PC-3 (cell line): ENCODE measurements at regions not wholly inside any gene's neighbourhood (a gene's known extent, or its start where the extent isn't known, plus 50 kb on each side); places are given as distances from the start of the nearest gene placed in this dataset.
"Not testable (repeated sequence)": the region's sequence is repeated elsewhere in the genome, so short reads cannot be mapped to it uniquely, and the experiment has no call there.

ENCODE experiments used
- CTCF ChIP-seq: fragments of 300-600 bp; sonication (generic); conservative IDR thresholded peaks from 2 replicates; pipeline ENCODE4 v1.5.1; 2017; ENCODE audit warnings: antibody characterized with exemption, low read depth, mild to moderate bottlenecking, low read length
- EZH2 ChIP-seq: fragments of 300-600 bp; sonication (generic); IDR thresholded peaks from one replicate; pipeline ENCODE4 v1.6.1; 2017; ENCODE audit warnings: antibody characterized with exemption, mild to moderate bottlenecking, low read length; ENCODE audit not compliant: unreplicated experiment
- EZH2phosphoT487 ChIP-seq: fragments of 300-600 bp; sonication (generic); IDR thresholded peaks from 2 replicates; pipeline ENCODE4 v1.6.1; 2018; ENCODE audit warnings: mild to moderate bottlenecking, antibody characterized with exemption, low read length, borderline replicate concordance

DNA sequence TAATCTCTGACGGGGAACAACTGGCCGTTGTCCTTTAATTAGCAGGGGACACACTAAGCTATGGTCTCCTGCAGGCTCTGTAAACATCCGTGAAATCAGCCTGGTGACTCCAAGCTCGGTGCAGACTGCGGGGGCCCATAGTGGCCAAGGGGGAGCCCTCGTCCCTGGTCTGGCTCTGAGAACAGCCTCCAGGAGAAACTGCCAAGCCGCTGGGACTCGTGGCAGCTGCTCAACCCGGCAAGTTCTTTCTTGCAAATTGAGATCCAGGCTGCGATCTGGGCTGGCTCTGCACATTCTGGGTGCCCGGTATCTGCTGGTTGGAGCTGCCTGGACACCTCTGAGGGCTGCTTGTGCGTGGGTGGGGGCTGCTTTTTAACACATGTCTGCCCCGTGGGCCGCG, 71.6 kb upstream of the ZNF479 start:
- TF ChIP-seq CTCF, EZH2phosphoT487, EZH2: not testable (repeated sequence)
